ENCODE measurements at regions not wholly inside any gene's neighbourhood (a gene's known extent, or its start where the extent isn't known, plus 50 kb on each side); places are given as distances from the start of the nearest gene placed in this dataset.
A peak's percentile ranks its signal among the peaks of the same experiment; 100 is the strongest.

DNA sequence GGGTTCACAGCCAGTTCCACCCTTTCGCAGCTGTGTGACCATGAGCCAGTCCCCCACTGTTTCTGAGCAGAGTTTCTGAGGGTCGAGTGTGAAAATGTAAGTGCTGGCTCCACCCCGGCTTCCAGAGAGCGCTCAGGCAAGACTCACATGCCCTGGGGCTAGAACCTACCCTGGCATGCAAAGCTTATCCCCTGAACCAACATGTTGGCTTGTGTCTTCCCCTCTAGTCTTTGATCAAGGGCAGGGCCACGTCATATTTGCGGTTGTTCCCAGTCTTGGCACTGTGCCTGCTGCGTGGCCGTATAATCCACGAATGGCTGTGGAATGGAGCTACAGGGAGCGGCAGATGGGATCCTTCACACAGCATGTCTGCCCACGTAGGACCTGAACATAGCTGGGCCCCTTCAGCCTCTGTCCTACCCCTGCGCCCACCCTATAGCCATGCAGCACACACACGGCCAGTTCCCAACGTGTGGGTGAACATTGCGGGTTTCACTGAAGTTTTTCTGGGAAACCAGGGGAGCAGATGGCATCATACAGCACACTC, 84.8 kb downstream of the MRM1 start:
- H3K79me2 ChIP-seq (ENCODE audit: control insufficient read depth in 1 of 2, insufficient read depth in 2 of 2, low read length in 2 of 2) = no peaks in the 10 kb centered on the region
- H3K56ac ChIP-seq (replicated peaks; ENCODE audit: insufficient read length, low read depth, low read length) = no peak overlapping the region
- no peak overlapping the region for H3K4ac ChIP-seq (replicated peaks; ENCODE audit: insufficient read length, low read depth, low read length)
- H2BK5ac ChIP-seq (ENCODE audit: low read depth, low read length) = 0 out of 2 replicates have a peak overlapping the region, but pooled peaks have one; percentile 16
- no peaks in the 10 kb centered on the region for H3K79me1 ChIP-seq (ENCODE audit: low read depth, low read length)
- H3K23ac ChIP-seq (ENCODE audit: insufficient read length) = no peak overlapping the region
- peak overlapping the region; percentile 66; the same call in 1 of the 2 replicates for H2BK20ac ChIP-seq (ENCODE audit: low read length)
- H3K18ac ChIP-seq (ENCODE audit: extremely low read depth, low read length) = no peak overlapping the region; the same call in 1 of the 2 replicates
- no peak overlapping the region for H4K8ac ChIP-seq (ENCODE audit: extremely low read depth, insufficient read depth, low read length)
- no peak overlapping the region for H2BK120ac ChIP-seq (replicated peaks; ENCODE audit: low read depth, low read length)
- H3K14ac ChIP-seq (ENCODE audit: insufficient read length) = no peak overlapping the region
- no peaks in the 10 kb centered on the region for H3K36me3 ChIP-seq (ENCODE audit: control insufficient read depth in 2 of 4, insufficient read depth in 4 of 4, low read length in 3 of 4)
- no peaks in the 10 kb centered on the region for H3K27me3 ChIP-seq (replicated peaks in 1 of 4; ENCODE audit: control insufficient read depth in 3 of 4, extremely low read depth in 1 of 4, insufficient read depth in 3 of 4, low read length in 3 of 4)
- no peak overlapping the region for H4K5ac ChIP-seq (ENCODE audit: insufficient read length, low read depth, low read length)
- no peak overlapping the region for H2AK5ac ChIP-seq (ENCODE audit: low read depth, low read length)
- no peak for DNase-seq (ENCODE audit: low read depth in 1 of 2, low spot score in 2 of 2)
- WGBS, 2 experiments (ENCODE audit: extremely low coverage in 1 of 2, insufficient coverage in 1 of 2, insufficient read length in 1 of 2, insufficient replicate concordance in 2 of 2, low coverage in 1 of 2, low lambda C conversion rate in 2 of 2, missing lambda C conversion rate in 1 of 2) = 91% methylated on average over 15 of the region's 15 CpGs; no CpG with 5 or more reads in 1 of the 2 experiments
- ChIA-PET POLR2A (ENCODE audit: partially characterized antibody) (interaction anchor here (1.0 kb wide), 1 partner anchor 17 kb away, joined by 3 read pairs; no protein-coding TSS in a partner anchor), CTCF (ENCODE audit: partially characterized antibody) (interaction anchor here (0.8 to 1.8 kb wide), 7 partner anchors 13 to 206 kb away, joined by 3 to 5 read pairs (median 3); no protein-coding TSS in a partner anchor)
- no peak overlapping the region for H3K27ac ChIP-seq (ENCODE audit: low read depth, low read length)
- H3K23me2 ChIP-seq (ENCODE audit: low read depth, low read length) = no peaks in the 10 kb centered on the region
- H4K91ac ChIP-seq (replicated peaks; ENCODE audit: insufficient read length, low read length) = no peak overlapping the region
- TF ChIP-seq EP300 (IDR thresholded peaks at IDR 0.05; ENCODE audit: borderline replicate concordance in 1 of 2, low read depth in 2 of 2, low read length in 2 of 2) (no peak), GTF2F1 (IDR thresholded peaks at IDR 0.05; ENCODE audit: borderline replicate concordance, low read depth, low read length) (no peak), TAF7 (optimal IDR thresholded peaks at IDR 0.05; ENCODE audit: borderline replicate concordance, low read depth, low read length) (no peak), CBX8 (IDR thresholded peaks at IDR 0.05; ENCODE audit: borderline replicate concordance, low read depth, low read length) (no peak), SAP30 (IDR thresholded peaks at IDR 0.05; ENCODE audit: insufficient read depth, insufficient replicate concordance, low read length) (no peak), CREB1 (IDR thresholded peaks at IDR 0.05) (no peak), EZH2 (IDR thresholded peaks at IDR 0.05; ENCODE audit: low read depth, low read length, severe bottlenecking) (no peak), SP2 (IDR thresholded peaks at IDR 0.05; ENCODE audit: low read length) (no peak), KDM5A (IDR thresholded peaks at IDR 0.05; ENCODE audit: low read length) (no peak), TBP (IDR thresholded peaks at IDR 0.05; ENCODE audit: low read depth, low read length) (no peak), CHD2 (IDR thresholded peaks at IDR 0.05; ENCODE audit: low read length) (no peak)
- TF ChIP-seq, protein P1, sequence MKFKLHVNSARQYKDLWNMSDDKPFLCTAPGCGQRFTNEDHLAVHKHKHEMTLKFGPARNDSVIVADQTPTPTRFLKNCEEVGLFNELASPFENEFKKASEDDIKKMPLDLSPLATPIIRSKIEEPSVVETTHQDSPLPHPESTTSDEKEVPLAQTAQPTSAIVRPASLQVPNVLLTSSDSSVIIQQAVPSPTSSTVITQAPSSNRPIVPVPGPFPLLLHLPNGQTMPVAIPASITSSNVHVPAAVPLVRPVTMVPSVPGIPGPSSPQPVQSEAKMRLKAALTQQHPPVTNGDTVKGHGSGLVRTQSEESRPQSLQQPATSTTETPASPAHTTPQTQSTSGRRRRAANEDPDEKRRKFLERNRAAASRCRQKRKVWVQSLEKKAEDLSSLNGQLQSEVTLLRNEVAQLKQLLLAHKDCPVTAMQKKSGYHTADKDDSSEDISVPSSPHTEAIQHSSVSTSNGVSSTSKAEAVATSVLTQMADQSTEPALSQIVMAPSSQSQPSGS (IDR thresholded peaks at IDR 0.05; ENCODE audit: low read length) = no peak
- peak overlapping the region; percentile 46; the same call in 1 of the 2 replicates for H2BK12ac ChIP-seq (ENCODE audit: low read depth, low read length)
- peaks cover 2 to 20% (median 12%) of the 10 kb centered on the region in 4 experiments; a peak in 6 of 7 replicates for H3K4me1 ChIP-seq (replicated peaks in 1 of 4; ENCODE audit: control insufficient read depth in 3 of 4, insufficient read depth in 4 of 4, low read length in 3 of 4)
- no peak overlapping the region for H3K4me3 ChIP-seq (ENCODE audit: extremely low read depth in 1 of 4, insufficient read depth in 2 of 4, low read depth in 3 of 4, low read length in 4 of 4)
- no peak overlapping the region for H3K4me2 ChIP-seq (ENCODE audit: insufficient read depth in 1 of 2, low read depth in 2 of 2, low read length in 2 of 2)
- H2BK15ac ChIP-seq (ENCODE audit: low read length) = 0 out of 2 replicates have a peak overlapping the region, but pooled peaks have one; percentile 61
- H3K9ac ChIP-seq (replicated peaks in 1 of 4; ENCODE audit: extremely low read depth in 1 of 4, low read depth in 3 of 4, low read length in 3 of 4) = no peak overlapping the region
- H3K9me3 ChIP-seq (ENCODE audit: insufficient read depth in 2 of 2, low read depth in 1 of 2, low read length in 1 of 2) = no peaks in the 10 kb centered on the region
- peaks cover 0 to 1% of the 10 kb centered on the region in 2 experiments for H4K20me1 ChIP-seq (replicated peaks in 1 of 2; ENCODE audit: control insufficient read depth in 1 of 2, insufficient read depth in 2 of 2, low read length in 2 of 2)
- no peak overlapping the region for H2AFZ ChIP-seq (ENCODE audit: low read length)
- FAIRE-seq = no peak
